ENCODE measurements at regions not wholly inside any gene's neighbourhood (a gene's known extent, or its start where the extent isn't known, plus 50 kb on each side); places are given as distances from the start of the nearest gene placed in this dataset.

DNA sequence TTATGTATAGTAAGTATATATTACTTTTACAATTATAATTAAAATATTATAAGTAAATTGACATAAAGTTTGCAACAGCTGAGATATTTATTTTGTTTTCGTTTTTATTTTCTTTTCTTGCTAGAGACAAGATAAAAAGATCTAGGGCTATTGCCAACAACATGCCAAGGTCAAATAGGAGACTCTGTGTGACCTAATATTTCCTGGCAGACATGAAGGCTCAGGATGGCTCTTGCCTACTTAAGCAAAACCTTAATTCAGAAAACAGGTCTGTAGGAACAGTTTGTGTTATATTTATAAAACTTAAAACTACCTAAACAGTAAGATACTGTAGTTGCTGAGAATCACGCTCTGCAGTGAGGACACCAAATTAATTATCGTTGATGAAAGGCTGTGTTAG lies 145.2 kb downstream of the RFC3 start:
- DNase-seq: no peak
- CTCF ChIA-PET: no interaction called here
- H3K4me3 Mint-ChIP-seq: no peak overlapping the region
- H3K9me3 Mint-ChIP-seq: no peaks in the 10 kb centered on the region
- no peaks in the 10 kb centered on the region for H3K27me3 Mint-ChIP-seq
- H3K27ac Mint-ChIP-seq: no peak overlapping the region
- no peaks in the 10 kb centered on the region for H3K36me3 Mint-ChIP-seq (ENCODE audit: low read depth)
- H3K4me1 Mint-ChIP-seq: no peaks in the 10 kb centered on the region
- POLR2A ChIA-PET: no interaction called here

DNA sequence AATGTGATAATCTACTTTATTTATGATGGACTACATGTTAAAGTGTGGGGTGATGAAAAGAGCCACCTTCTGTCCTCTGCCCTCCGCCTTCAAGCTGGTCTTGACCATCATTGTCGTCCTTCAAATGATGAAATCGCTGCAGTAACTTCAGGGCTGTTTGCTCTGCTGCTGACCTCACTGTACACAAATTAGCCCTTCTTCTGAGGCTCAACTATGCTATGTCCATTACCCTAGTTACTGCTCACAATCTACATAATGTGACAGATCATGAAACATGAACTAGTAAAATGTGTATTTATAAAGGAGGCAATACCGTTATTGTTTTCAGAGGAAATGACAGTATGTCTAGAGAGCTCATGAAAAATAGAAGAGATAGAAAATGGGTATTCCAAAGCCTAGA lies 145.9 kb downstream of the RFC3 start:
- ChIA-PET POLR2A (no interaction called here), CTCF (no interaction called here)
- DNase-seq: no peak
- H3K36me3 Mint-ChIP-seq (ENCODE audit: low read depth): no peaks in the 10 kb centered on the region
- H3K27me3 Mint-ChIP-seq: no peaks in the 10 kb centered on the region
- no peaks in the 10 kb centered on the region for H3K4me1 Mint-ChIP-seq
- no peak overlapping the region for H3K4me3 Mint-ChIP-seq
- no peaks in the 10 kb centered on the region for H3K9me3 Mint-ChIP-seq
- H3K27ac Mint-ChIP-seq: no peak overlapping the region

DNA sequence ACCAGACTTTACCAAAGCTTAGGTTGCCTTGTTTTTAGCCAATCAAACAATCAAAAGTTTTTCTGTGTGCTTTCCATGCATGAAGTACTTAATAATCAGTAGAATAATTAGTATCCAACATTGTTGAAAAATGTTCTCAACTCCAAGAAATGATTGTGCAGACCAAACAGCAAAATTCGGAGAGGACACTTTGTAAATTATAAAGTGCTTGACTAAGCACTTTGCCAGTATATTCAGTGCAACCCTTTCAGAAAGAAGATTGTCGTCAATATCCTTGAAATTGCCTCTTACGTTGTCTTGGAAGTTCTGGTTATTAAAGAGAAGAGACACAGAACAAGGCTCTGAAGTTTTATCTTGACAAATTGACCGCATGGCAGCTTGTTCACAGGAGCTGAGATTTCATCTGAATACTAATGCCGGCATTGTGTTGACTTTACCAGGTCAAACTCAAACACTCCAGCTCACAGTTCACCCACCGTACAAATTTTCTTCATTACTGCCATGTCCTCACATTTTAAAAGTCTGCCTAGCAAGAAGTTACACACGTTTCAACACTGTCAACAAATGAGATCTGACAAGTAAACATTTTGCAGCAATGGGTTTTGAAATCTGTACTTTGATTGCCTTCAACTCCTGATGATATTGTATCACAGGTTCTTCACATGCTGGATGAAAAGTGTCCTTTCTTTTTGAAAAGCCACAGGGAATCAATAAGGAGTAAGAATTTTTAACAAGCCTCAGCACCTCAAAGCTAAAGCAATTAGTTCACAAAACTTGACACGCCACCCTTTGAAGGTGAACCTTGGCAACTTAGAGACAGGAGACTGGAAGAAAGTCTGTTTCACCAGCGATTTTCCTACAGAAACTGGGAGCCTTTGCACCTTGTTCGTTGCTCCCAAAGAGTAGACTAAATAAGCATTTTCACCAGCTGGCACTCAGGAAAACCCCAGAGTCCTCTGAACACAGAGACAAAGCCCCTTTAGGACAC lies 150.9 kb downstream of the RFC3 start:
- Mint-ChIP-seq H3K27ac (no peak overlapping the region), H3K27me3 (no peaks in the 10 kb centered on the region), H3K36me3 (ENCODE audit: low read depth) (no peaks in the 10 kb centered on the region), H3K4me1 (no peaks in the 10 kb centered on the region), H3K9me3 (no peaks in the 10 kb centered on the region), H3K4me3 (no peak overlapping the region)
- DNase-seq: no peak
- ChIA-PET POLR2A (no interaction called here), CTCF (interaction anchor here (0.6 kb wide), 1 partner anchor 814 kb away, joined by 3 read pairs; no protein-coding TSS in a partner anchor)

DNA sequence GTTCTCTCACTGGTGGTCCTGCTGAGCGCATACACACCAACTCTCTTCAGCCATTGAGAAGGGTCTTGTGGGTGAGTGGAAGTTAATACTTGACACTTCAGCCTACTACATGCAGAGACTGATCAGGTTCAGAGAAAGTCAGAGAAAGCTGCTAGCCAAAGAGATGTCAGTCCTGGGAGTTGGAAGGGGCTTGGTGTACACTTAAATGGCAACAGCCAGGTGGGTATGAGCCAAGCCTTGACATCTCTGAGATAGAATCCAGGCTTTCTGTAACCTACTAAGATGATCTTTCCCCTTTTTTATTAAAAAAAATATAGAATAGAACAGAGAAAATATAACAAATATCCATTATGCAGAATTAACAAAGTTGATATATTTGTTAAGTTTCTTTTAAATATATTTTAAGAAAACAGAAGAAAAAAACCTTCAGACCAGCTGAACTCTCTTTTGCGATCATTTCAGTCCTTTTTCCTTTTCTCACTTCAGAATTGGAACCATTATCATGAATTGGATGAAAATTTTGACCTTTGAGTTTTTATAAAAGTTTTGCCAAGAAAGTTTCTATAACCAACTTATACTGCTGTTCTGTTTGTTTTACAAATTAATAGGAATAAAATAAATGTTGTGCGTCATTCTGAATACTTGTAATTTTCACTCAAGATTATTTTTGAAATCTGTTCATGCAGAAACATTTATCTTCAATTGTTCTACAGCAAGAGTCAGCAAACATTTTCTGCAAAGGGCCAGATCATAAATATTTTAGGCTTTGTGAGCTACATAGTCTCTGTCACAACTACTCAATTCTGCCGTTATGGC lies 153.0 kb downstream of the RFC3 start:
- no peak overlapping the region for H3K27ac Mint-ChIP-seq
- DNase-seq: no peak
- no peak overlapping the region for H3K4me3 Mint-ChIP-seq
- CTCF ChIA-PET: no interaction called here
- H3K27me3 Mint-ChIP-seq: no peaks in the 10 kb centered on the region
- POLR2A ChIA-PET: no interaction called here
- no peaks in the 10 kb centered on the region for H3K4me1 Mint-ChIP-seq
- H3K9me3 Mint-ChIP-seq: no peaks in the 10 kb centered on the region
- H3K36me3 Mint-ChIP-seq (ENCODE audit: low read depth): no peaks in the 10 kb centered on the region

DNA sequence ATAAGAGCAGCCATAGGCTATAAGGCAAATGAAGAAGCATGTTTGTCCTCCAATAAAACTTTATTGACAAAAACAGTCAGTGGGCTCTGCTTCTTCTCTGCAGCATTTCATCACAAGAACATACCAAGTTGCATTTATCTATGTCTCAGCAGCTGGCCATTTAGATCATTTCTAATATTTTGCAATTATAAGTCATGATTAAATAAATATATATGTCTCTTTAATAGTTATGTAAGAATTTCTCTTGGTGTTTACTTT lies 153.5 kb downstream of the RFC3 start:
- ChIA-PET CTCF (no interaction called here), POLR2A (no interaction called here)
- H3K4me1 Mint-ChIP-seq: no peaks in the 10 kb centered on the region
- H3K27ac Mint-ChIP-seq: no peak overlapping the region
- no peak for DNase-seq
- no peak overlapping the region for H3K4me3 Mint-ChIP-seq
- H3K27me3 Mint-ChIP-seq: no peaks in the 10 kb centered on the region
- no peaks in the 10 kb centered on the region for H3K36me3 Mint-ChIP-seq (ENCODE audit: low read depth)
- H3K9me3 Mint-ChIP-seq: no peaks in the 10 kb centered on the region

DNA sequence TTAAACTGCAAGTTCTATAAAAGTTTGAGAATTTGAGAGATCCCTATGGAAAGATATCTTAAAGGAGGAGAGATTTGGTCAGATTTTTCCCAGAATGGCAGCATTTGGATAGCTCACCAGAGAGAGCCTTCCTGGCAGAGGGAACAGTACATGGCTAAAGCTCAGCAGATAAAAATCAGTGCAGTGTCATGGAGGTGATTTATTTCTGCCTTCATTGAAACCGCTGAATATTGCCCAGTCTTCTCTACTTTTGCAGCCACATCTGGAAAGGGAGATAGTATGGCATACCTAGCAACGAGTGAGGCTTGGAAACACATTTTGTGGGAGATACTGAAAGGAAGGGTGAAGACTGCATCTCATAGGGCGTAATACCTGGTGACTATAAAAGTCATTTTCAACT lies 155.2 kb downstream of the RFC3 start:
- Mint-ChIP-seq H3K27ac (no peak overlapping the region), H3K4me1 (no peaks in the 10 kb centered on the region), H3K9me3 (no peaks in the 10 kb centered on the region), H3K36me3 (ENCODE audit: low read depth) (no peaks in the 10 kb centered on the region), H3K4me3 (no peak overlapping the region), H3K27me3 (no peaks in the 10 kb centered on the region)
- no peak for DNase-seq
- ChIA-PET CTCF (no interaction called here), POLR2A (no interaction called here)

DNA sequence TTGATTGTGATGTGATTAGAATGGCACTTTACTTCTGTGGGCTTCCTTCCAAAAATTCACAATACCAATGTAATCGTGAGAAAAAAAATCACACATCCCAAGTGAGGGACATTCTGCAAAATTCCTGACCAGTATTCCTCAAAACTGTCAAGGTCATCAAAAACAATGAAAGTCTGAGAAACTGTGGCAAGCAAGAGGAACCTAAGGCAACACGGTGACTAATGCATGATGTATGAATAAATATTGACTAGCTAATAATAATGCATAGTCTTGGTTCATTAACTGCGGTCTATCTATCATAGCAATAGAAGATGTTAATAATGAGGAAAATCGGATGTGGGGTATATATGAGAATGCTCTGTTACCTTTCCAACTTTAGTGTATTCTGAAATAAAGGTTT lies 159.0 kb downstream of the RFC3 start:
- no peaks in the 10 kb centered on the region for H3K4me1 Mint-ChIP-seq
- no peak for DNase-seq
- H3K9me3 Mint-ChIP-seq: no peaks in the 10 kb centered on the region
- no peak overlapping the region for H3K27ac Mint-ChIP-seq
- no peaks in the 10 kb centered on the region for H3K27me3 Mint-ChIP-seq
- POLR2A ChIA-PET: no interaction called here
- no peak overlapping the region for H3K4me3 Mint-ChIP-seq
- CTCF ChIA-PET: no interaction called here
- H3K36me3 Mint-ChIP-seq (ENCODE audit: low read depth): no peaks in the 10 kb centered on the region

DNA sequence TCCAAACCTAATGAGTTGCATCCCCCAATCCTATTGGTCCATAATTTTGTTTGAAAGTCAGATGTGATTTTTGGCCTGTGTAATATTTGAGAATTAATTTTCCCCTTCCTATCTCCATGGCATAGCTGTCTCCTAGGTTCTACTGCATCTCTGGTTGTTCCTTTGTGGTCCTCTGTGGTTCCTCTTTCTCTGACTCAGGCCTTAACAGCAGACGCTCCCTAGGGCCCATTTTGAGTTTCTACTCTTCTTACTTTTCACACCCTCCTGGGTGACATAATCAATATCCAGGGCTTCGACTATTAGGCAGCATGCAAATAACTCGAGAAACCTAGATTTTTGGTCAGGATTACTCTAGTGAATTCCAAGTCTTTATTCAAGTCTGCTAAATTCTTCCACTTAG lies 160.7 kb downstream of the RFC3 start:
- no peaks in the 10 kb centered on the region for H3K9me3 Mint-ChIP-seq
- ChIA-PET POLR2A (no interaction called here), CTCF (no interaction called here)
- no peaks in the 10 kb centered on the region for H3K27me3 Mint-ChIP-seq
- H3K4me3 Mint-ChIP-seq: no peak overlapping the region
- no peaks in the 10 kb centered on the region for H3K36me3 Mint-ChIP-seq (ENCODE audit: low read depth)
- no peak overlapping the region for H3K27ac Mint-ChIP-seq
- DNase-seq: no peak
- H3K4me1 Mint-ChIP-seq: no peaks in the 10 kb centered on the region

DNA sequence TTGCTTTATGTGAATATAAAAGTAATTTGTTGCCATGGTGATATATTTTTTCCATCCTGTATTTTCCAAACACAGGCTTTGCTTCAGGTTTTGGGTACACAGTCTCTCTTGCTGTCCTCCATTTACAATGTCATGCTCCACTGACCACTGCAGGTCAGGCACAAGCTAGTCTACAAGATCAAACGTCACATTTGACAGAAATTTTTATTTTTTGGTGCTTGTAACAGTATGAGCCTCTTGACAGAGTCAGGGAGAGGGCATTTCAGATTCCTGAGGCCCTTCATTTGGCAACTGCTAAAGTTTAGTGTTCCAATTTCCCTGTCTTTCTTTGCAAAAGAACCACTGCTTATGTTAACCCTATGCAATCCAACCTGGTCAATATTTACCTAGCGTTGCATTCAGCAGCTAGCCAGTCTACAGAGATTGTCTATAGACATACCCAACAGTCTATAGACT lies 175.0 kb downstream of the RFC3 start:
- Mint-ChIP-seq H3K9me3 (no peaks in the 10 kb centered on the region), H3K4me1 (no peaks in the 10 kb centered on the region), H3K27ac (no peak overlapping the region), H3K27me3 (no peaks in the 10 kb centered on the region), H3K36me3 (ENCODE audit: low read depth) (no peaks in the 10 kb centered on the region), H3K4me3 (no peak overlapping the region)
- POLR2A ChIA-PET: no interaction called here
- no peak for DNase-seq
- CTCF ChIA-PET: no interaction called here

DNA sequence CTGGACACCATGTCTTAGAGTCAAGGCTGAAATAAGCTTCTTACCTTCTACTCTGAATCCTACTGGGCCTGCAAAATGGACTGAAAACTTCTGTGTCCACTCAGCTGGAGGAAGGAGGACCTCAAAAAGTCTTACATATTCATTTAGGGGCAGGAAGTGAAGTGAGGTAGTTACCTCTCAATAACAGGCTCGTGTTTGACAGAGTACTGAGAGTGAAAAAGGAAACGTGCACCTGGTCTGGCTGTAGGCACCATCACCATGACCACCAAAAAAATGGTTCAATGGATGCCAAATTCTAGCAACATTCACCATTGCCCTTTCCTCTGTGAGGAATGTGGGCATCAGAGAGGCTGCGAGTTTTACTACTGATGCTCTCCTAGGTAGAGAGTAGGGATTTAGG lies 176.2 kb downstream of the RFC3 start:
- no peaks in the 10 kb centered on the region for H3K4me1 Mint-ChIP-seq
- CTCF ChIA-PET: no interaction called here
- no peak overlapping the region for H3K27ac Mint-ChIP-seq
- no peaks in the 10 kb centered on the region for H3K9me3 Mint-ChIP-seq
- no peaks in the 10 kb centered on the region for H3K27me3 Mint-ChIP-seq
- POLR2A ChIA-PET: no interaction called here
- DNase-seq: no peak
- H3K36me3 Mint-ChIP-seq (ENCODE audit: low read depth): no peaks in the 10 kb centered on the region
- H3K4me3 Mint-ChIP-seq: no peak overlapping the region

DNA sequence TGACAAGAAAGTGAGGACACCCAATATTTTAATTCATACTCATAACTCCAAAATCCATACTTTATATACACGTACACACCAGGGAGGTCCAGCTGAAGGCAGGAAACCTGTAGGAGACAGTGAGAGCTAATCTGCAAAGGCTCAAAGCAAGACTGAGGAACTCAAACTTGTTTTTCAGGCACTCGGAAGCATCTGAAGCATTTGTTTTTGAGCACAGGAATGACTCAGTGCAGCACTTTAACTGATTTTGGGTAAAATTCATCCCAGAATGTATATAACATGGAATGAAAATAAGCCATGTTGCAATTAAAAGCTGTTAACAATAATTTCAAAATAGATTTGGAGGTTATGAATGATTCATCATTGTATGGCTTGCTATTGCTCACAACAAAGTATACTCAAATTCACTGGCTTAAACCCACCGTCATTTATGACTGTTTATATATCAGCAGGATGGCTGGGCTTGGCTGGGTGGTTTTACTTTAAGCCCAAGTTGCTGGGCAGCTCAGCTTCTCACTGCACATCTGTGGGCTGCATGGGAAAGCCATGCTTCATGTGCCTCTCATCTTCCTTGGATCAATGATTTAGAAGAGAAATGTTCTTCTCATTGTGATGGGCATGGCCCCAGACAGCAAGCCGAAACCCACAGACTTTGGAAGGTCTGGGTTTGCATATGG lies 177.0 kb downstream of the RFC3 start:
- no peak for DNase-seq
- ChIA-PET POLR2A (no interaction called here), CTCF (no interaction called here)
- H3K36me3 Mint-ChIP-seq (ENCODE audit: low read depth): no peaks in the 10 kb centered on the region
- no peak overlapping the region for H3K27ac Mint-ChIP-seq
- H3K27me3 Mint-ChIP-seq: no peaks in the 10 kb centered on the region
- H3K4me3 Mint-ChIP-seq: no peak overlapping the region
- no peaks in the 10 kb centered on the region for H3K9me3 Mint-ChIP-seq
- H3K4me1 Mint-ChIP-seq: no peaks in the 10 kb centered on the region

DNA sequence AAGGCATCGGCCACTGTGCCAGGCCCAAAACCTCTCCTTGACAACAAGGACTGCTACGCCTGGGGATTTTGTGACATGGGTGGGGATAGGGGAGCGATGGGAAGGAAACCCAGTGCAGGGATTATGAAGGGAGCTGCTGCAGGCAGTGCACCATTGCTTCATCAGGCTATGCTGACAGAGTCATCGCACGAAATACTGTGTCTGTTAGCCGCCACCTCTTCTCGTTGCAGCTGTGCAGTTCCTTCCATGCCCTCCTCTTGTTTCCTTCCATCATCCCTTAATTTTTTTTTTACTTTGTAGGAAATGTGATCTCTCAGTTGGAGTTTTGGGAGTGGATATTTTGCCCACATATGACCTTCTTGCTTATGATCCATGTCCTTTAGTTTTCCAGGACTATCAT lies 178.7 kb downstream of the RFC3 start:
- Mint-ChIP-seq H3K4me1 (no peaks in the 10 kb centered on the region), H3K9me3 (no peaks in the 10 kb centered on the region), H3K27me3 (no peaks in the 10 kb centered on the region), H3K36me3 (ENCODE audit: low read depth) (no peaks in the 10 kb centered on the region), H3K27ac (no peak overlapping the region), H3K4me3 (no peak overlapping the region)
- DNase-seq: no peak
- CTCF ChIA-PET: no interaction called here
- POLR2A ChIA-PET: no interaction called here

DNA sequence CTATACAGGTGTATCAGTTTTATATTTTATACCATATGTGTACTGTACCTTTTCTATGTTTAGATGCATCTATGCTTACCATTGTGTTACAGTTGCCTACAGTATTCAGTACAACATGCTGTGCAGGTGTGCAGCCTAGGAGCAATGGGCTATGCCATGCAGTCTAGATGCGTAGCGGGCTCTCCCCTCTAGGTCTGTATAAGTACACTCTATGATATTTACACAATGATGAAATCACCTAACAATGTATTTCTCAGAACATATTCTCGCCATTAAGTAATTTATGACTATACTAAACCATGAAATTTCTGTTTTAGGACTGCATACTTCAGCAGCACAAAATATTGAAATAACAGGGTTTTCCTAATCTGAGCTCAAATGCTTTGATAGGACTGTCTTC lies 179.6 kb downstream of the RFC3 start:
- DNase-seq: no peak
- CTCF ChIA-PET: no interaction called here
- H3K36me3 Mint-ChIP-seq (ENCODE audit: low read depth): no peaks in the 10 kb centered on the region
- POLR2A ChIA-PET: no interaction called here
- no peak overlapping the region for H3K4me3 Mint-ChIP-seq
- no peaks in the 10 kb centered on the region for H3K4me1 Mint-ChIP-seq
- no peak overlapping the region for H3K27ac Mint-ChIP-seq
- H3K27me3 Mint-ChIP-seq: no peaks in the 10 kb centered on the region
- H3K9me3 Mint-ChIP-seq: no peaks in the 10 kb centered on the region
